ENCODE measurements at regions not wholly inside any gene's neighbourhood (a gene's known extent, or its start where the extent isn't known, plus 50 kb on each side); places are given as distances from the start of the nearest gene placed in this dataset.
A peak's percentile ranks its signal among the peaks of the same experiment; 100 is the strongest.
"Not testable (repeated sequence)": the region's sequence is repeated elsewhere in the genome, so short reads cannot be mapped to it uniquely, and the experiment has no call there.

DNA sequence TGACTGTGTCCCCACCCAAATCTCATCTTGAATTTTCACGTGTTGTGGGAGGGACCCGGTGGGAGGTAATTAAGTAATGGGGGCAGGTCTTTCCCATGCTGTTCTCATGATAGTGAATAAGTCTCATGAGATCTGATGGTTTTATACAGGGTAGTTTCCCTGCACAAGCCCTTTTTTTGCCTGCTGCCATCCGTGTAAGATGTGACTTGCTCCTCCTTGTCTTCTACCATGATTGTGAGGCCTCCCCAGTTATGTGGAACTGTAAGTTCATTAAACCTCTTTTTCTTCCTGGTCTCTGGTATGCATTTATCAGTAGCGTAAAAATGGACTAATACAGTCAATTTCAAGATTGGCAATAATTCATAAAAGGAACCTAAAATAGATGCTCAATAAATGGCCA, 261.0 kb downstream of the ETV1 start:
- DNase-seq = not testable (repeated sequence)

- no peak for DNase-seq
These were observed 257.8 kb downstream of the ETV1 start for GRCh38 chr7:13731643-13732042.

DNA sequence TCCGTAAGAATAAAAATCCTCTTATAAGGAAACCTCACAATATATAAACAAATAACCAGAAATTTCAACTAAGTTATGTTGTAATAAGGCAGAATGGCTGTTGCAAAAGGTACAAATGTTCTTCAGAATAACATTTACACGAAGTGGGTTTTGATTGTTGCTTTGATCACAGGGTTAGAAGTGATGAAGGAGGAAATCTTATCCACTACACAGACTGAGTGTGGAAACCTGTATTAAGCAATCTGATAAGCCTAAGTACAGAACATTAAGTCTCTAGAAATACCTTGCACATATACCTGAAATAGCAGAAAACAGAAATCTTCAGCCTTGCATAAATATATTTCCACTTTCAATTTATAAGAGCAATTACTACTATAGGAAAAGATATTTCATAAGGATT, 251.9 kb downstream of the ETV1 start:
- DNase-seq = no peak

- DNase-seq = peak; percentile 76
These were observed 247.3 kb downstream of the ETV1 start for GRCh38 chr7:13742126-13742525.

DNA sequence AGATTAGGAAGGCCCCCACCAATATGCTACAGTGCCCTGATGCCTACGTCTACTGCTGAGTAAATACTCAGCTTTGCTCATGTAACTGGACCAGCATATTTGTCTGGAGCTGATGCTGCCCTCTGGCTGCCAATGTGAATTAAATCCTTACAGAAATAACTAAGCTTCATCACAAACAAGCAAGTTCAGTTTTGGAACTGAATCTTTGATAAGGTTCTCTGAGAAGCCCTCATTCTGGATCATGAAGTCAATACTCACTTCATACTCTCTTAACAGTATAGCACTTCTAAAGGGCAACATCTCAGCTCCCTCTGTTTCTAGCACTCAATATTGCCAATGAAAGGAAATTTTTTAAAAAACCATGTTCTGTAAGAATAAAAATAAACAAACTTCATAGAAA, 246.7 kb downstream of the ETV1 start:
- DNase-seq = peak; percentile 44

GRCh38 chr7:13743226-13743625, 246.2 kb downstream of the ETV1 start:
- DNase-seq = peak; percentile 23

DNA sequence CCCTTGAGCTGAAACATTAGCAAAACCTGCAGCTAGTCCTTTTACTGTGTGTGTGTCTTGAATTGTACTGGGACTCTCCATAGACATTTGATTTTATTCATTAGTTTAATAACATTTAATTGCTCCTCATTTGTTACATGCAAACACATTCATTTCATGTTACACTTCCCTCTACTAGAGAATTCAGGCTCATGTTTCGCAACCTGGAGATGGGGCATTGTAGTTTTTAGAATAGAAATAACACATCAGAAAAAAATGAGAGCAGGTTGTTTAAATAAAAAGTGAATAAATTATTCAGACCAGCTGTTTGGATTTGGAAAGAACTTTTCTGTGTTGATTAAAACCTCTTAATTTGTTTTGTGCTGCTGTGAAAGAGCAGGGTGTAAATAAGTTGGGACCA, 243.9 kb downstream of the ETV1 start:
- no peak for DNase-seq

- DNase-seq = no peak
These were observed 240.5 kb downstream of the ETV1 start for GRCh38 chr7:13748998-13749397.

- no peak for DNase-seq
These were observed 239.8 kb downstream of the ETV1 start for GRCh38 chr7:13749636-13750035.

DNA sequence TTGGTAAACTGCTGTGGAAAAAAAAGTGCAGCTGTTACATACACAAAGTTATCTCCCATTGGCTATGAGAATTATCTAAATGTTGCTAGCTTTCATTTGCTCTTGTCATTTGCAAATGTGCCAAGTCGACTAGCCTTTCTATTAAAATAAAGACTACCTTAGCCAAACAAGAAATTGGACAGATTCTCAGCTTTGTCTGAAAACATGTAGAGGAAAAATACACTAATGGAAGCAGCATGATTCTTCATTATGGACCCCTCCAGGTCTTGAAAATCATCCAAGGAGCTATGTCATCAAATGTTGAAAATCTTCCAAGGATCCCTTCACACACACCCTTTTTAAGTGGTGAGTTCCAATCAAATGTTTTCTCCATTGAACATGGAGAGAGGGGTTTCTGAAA, 237.7 kb downstream of the ETV1 start:
- no peak for DNase-seq

- DNase-seq = no peak
These were observed 231.6 kb downstream of the ETV1 start for GRCh38 chr7:13757841-13758240.

GRCh38 chr7:13765853-13766252, 223.6 kb downstream of the ETV1 start:
- not testable (repeated sequence) for DNase-seq

- DNase-seq = no peak
These were observed 219.2 kb downstream of the ETV1 start for GRCh38 chr7:13770305-13770704.

- DNase-seq = no peak
These were observed 214.5 kb downstream of the ETV1 start for GRCh38 chr7:13774976-13775375.

DNA sequence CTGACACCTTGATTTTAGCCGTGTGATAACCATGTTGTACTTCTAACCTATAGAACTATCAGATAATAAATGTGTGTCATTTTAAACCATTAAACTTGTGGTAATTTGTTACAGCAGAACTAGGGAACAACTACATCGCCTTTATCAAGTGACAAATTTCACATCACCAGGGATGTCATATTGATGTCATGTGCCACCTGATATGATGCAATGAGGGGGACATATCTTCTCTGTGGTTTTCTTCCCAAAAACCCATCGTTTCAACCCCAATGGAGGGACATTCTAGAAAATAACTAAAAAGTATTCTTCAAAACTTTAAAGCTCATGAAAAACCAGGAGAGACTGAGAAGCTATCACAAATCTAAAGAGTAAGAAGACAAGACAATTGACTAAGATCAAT, 212.2 kb downstream of the ETV1 start:
- DNase-seq = no peak

DNA sequence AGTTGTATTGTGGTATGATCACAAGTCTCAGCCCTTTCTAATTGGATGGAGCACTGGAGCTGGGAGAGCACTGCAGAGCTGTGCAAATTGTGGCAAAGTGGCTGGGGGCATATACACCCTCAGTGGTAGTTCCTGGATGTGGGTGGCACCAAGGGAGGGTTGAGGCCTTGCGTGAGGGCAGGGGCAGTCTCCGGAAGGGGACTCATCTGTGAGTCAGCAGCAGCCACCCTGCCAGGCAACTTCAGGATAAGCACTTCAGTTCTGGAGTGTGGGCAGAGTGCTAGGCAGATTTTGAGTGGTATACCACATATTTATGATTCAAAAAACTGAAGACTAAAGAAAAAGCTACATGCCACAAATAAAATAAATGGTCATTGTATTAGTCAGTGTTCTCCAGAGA, 210.5 kb downstream of the ETV1 start:
- no peak for DNase-seq

DNA sequence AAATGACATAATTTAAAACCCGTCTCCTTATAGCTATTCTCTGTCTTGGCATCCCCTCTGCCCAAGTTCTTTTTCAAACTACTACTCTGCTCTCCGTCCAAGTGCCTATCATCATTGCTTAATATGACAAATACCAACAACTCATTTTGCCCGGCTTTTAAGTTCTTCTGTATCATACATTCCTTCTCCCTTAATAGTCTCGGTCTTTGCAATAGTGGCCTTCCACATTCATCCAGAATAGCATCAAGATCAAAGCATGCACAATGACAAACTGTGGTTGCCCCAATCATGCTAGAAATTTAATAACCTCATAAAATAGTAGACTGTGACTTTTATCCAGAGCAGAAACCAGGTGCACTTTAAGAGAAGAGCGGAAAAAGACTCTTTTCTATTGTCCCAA, 198.9 kb downstream of the ETV1 start:
- DNase-seq = no peak

GRCh38 chr7:13792208-13792607, 197.3 kb downstream of the ETV1 start:
- no peak for DNase-seq

DNA sequence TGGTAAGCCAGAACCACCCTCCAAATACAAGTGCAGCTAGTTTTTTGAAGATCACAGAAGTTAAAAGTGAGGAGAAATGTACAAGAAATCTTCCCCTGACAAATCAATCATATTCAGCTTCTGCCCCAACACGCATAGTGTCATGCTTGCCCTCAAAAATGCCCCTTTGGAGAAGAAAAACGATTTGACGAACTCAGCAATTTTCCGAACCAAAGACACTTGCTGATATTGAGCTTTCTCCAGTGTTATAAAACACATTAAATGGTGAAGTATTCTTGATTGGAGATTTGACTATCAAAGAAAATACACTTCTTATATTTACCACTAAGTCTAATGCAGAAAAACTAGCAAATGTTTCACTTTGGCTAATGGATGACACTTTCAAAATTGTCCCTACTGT, 195.5 kb downstream of the ETV1 start:
- no peak for DNase-seq

DNA sequence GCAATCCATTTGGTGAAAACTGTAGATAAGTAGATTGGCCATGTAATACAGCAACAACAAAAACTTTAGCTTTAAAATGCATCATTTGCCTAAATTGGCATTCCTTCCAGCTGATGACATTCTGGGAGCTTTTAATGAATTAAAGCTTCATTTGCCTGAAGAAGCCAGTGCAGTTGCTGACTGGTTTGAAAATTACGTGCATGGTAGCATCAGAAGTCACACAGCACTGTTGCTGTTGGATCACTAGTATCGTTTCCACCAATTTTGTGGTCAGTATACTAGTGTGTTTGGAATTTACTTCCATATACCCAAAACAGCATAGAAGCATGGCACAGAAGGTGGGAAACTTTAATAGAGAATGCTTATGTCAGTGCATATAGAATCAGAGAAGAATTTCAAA, 194.9 kb downstream of the ETV1 start:
- peak; percentile 11 for DNase-seq

DNA sequence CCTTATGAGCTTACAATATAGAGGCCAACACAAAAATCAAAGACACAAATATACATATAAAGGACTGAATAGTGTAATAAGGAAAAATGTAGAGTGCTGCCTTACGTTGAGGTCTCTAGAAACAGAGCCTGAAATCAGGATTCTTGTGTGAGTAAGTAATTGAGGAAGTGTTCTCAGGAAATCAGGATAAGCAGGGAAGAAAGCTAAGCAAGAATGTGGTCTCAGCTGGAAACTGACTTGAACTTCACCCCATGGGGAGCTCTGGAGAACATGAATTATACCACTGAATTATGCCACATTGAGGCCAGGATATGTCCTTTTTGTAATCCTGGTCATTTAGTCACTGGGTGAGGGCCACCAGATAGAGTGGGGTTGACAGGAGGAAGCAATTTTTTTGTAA, 191.9 kb downstream of the ETV1 start:
- no peak for DNase-seq

- DNase-seq = peak; percentile 81
These were observed 188.6 kb downstream of the ETV1 start for GRCh38 chr7:13800694-13801448.

DNA sequence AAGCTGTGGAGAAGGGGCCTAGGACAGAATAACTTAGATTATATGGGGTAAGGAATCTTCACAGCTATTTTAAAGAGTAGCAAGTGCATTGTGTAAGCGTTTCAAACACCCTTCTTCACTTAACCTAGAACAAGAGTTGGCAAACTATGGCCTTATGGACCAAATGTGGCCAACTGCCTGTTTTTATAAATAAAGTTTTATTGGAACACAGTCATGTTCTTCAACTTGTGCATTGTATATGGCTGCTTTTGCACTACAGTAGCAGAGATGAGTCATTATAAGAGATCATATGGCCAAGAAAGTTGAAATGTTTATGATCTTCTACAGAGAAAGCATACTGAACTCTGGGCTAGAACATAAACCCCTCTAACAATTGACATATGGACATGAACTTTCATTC, 187.8 kb downstream of the ETV1 start:
- DNase-seq = peak; percentile 5

- no peak for DNase-seq
These were observed 186.8 kb downstream of the ETV1 start for GRCh38 chr7:13802651-13803050.

DNA sequence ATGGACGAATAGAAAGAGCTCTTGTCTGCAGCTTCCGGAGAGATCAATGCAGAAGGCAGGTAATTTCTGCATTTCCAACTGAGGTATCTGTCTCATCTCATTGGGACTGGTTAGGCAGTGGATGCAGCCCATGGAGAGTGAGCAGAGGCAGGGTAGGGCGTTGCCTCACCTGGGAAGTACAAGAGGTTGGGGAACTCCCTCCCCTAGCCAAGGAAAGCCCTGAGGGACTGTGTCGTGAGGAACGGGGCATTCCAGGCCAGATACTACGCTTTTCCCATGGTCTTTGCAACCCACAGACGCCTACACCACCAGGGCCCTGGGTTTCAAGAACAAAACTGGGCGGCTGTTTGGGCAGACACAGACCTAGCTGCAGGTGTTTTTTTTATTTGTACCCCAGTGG, 186.3 kb downstream of the ETV1 start:
- DNase-seq = no peak
